Cerebellar cortex (tissue), 1 donor: ENCODE measurements at regions not wholly inside any gene's neighbourhood (a gene's known extent, or its start where the extent isn't known, plus 50 kb on each side); places are given as distances from the start of the nearest gene placed in this dataset.

Experiments
- DNase-seq: peaks from one replicate; pipeline ENCODE4 v3.0.0-alpha.2; 2015; ENCODE audit warnings: low spot score

DNA sequence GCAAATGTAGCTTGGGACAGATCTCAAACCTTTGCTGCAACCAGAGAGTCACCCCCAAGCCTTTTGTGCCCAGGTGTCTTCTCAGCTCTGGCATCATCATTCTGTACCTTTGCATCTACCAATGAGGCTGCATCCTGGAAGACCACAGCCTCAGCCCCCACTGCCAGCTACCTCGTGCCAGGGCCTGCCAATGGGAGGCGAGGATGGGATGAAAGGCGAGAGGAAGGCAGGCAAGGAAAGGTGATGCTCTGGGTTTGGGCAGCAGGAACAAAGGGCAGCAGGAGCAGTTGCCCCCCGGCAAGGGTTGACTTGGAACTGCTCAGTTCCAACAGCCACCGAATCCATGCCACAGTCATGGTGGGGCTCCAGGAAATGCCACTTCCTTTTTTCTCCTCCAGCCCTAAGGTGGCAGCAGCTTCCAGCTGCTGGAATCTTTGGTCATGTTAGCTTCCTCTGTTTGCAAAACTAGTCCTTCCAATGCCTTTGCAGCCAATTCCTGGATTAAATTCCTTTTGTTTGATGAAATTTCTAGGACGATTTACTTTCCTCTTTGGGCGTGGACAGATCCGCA lies 651.6 kb downstream of the NPHP4 start:
- DNase-seq = no peak

- DNase-seq = no peak
These were observed 653.8 kb downstream of the NPHP4 start for GRCh38 chr1:5338466-5338865.

GRCh38 chr1:5333291-5333690 lies 658.9 kb downstream of the NPHP4 start:
- DNase-seq = no peak

DNA sequence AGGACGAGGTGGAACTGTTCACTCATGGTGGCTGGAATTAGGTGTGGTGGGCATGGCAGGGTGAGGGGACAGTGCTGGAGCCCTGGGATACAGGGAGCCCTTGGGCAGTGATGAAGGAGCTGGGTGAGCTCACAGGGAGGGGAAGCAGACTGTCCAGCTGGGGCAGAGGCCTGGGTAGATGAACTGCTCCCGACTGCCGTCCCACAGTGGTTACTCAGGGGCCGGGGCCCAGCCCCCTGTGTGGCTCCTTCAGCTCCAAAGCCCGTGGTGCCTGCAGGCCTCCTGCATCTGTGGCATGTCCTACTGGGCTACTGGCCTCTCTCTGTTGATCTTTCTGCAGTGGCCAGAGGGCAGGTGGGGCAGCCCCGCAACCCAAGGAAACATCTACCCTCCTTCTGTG lies 661.1 kb downstream of the NPHP4 start:
- no peak for DNase-seq

GRCh38 chr1:5329068-5329739 lies 663.0 kb downstream of the NPHP4 start:
- no peak for DNase-seq

- DNase-seq = no peak
These were observed 667.3 kb downstream of the NPHP4 start for GRCh38 chr1:5324883-5325282.

DNA sequence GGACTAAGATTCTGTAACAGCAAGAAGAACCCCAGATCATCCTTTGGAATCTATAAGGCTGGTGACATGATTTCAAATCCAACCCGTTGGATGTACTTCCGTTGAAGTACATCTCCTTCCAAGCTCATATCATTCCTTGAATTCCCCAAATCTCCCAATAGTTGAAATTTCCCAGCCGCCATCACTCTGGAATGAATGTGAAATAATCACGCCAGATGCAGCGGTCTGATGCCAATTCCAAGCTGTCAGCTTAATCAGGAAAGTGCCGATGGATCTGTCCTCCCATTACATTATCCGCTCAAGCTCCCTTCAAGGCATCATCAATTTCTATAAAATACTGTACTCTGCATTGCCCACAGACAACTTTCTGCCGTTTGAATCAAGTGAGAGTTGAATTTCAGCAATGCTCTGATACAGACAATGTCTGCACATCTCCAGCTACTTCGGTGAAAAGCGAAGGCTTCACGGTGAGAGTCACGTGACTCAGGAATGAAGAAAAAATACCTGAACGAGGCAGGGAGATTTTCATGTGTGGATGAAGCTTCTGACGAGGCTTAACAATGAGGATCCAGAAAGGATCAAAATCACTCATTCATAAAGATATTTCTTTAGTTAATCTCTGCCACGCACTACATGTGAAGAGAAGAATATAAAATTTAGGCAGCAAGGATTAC lies 663.9 kb downstream of the AJAP1 start:
- DNase-seq = no peak

DNA sequence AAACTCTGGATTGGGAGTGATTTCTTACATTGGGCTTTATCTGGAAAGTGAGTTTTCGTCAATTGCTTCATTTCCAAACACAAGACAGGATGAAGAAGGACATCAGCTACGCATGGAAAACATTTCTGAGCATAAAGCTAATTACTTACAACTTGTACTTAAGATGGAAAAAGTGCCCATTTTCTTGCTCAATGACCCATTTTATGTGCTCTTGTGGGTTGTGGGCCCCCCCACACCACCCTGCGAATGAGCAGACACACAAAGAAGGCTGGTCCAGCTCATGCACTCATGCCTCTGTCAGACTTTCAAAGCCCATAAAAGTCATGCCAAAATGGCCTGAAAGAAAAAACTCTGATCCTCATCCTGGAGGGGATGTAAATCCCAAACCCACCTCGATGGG lies 663.0 kb downstream of the AJAP1 start:
- no peak for DNase-seq

DNA sequence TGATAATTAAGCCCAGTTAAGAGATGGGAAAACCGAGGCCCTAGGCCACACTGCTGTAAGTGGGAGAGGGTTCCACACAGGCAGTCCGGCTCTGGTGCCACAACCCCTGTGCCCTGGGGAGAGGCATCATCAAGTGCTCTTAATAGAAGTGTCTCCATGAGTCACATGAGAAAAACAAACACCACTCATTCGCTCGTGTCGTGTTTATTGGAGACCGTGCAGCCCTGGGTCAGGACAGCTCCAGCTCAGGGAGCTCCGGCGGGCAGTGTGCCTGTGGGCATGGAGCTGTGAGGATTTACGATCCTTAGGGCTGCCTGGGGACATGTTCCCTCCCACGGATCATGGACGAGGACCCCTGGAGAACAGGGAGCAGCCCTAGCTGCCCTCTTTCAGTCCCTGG lies 658.5 kb downstream of the AJAP1 start:
- no peak for DNase-seq

DNA sequence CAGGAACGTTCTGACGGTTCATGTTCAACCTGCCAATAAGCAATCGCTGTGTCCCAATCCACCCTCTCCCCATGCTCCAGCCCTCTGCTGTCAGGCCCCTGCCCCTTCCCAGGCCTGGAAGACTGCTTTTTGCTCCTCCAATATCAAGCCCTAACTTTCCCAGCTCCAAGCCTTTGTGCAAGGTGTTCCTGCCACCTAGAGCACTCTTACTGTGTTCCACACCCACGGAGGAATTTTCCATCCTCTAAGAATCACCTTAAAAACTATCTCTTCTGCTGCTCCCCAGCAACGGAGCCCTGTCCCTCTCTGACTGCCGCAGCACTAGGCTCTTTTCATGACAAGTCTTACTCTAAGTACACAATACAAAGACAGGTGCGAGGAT lies 657.9 kb downstream of the AJAP1 start:
- DNase-seq = no peak

- DNase-seq = no peak
These were observed 657.4 kb downstream of the AJAP1 start for GRCh38 chr1:5311634-5312292.

DNA sequence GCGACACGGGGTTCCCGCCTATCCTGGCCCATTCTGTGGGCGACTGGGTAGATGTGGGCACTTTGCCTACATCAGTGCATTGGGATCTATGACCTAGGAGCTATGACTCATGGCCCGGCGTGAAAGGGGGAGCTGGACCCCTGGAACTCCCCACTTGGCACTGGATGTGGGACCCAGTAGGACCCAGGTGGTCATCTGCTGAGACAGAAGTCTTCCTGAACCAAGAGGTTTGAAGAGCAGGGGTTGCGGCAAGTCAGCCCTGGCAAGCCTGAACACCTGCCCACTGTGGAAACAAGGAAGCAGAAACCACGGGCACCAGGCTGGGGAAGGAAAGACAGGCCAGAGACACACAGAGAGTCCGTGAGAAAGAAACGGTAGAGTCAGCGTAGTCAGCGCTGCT lies 656.7 kb downstream of the AJAP1 start:
- DNase-seq = no peak

DNA sequence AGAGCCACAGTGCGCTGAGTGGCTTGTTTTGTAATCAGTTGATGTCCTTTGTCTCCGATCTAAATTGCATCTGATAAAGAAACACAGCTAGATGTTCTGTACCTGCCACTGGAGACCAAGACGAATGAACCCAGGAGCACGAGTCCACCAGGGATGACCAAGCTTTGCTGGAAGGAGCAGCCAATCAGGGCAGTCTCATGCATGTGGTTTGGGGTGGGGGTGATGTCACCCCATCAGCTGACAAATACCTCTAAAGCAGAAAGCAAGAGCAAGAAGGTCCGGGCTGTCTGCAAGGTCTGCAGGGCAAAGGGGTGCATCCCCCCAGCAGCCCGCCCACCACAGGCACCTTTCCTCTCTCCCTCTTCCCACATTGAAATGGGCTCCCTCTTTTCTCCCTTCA lies 653.8 kb downstream of the AJAP1 start:
- no peak for DNase-seq

- DNase-seq = no peak
These were observed 650.3 kb downstream of the AJAP1 start for GRCh38 chr1:5304702-5305101.

GRCh38 chr1:5298376-5298775 lies 644.0 kb downstream of the AJAP1 start:
- no peak for DNase-seq

DNA sequence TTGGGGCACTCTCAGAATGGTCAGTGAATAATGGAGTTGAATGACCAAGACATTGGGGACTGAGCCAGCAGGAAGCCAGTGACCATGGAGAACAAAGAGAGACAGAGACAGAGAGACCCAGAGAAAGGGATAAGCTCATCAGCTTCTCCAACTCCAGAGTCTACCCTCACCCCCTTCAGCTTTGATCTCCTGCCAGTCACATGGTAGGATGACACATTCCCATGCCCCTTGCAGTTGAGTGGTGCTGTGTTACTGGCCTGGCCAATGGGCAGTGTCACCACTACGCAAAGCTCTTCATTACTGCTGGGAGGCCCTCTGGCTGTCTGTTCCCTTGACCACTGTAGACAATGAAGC lies 643.5 kb downstream of the AJAP1 start:
- no peak for DNase-seq

GRCh38 chr1:5297180-5297885 lies 642.9 kb downstream of the AJAP1 start:
- no peak for DNase-seq

DNA sequence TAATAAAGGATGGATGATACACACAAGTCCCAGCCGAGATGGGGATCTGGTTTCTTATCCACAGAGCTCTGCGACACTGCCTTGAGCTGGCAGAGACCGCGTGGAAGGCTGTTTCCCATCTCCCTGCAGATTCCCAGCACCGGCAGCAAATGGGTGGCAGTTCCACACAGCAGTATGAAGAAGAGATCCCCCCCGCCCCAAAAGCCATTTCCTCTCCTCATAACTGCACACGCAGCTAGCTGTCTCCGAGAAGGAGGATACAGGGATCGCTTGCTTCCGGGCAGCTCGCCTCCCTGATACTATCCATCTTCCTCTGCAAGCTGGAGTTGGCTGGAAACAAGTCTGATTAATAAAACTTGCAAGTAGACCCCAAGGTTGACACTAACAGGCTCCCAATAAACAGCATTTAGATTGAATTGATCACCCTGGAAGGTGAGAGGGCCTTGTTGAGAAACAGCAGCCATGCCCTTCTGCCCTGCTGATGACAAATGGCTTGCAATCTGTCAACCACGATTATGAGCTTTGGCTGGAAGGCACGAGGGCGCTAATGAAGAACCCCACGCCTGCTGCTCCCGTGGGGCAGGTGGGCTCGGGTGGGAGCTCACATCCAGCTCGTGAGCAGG lies 642.3 kb downstream of the AJAP1 start:
- DNase-seq = no peak

DNA sequence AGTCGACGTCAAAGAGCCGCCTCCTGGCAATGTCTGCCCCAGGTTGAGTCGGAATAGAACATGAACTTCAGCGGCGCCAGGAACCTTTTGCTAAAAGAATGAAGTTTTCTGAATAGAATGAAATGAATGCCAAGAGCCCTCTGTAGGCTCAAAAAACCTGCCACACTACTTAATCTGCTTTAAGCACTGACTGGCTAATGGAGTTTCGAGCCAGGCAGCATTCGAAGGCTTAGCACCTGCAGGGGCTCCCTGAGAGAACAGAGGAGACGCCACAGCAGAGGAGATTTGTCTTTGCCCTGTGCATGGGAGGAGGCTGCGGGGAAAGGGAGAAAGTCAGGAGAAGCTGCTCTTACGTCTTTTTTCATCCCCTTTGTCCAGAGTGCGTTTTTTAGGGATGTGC lies 641.7 kb downstream of the AJAP1 start:
- DNase-seq = no peak

DNA sequence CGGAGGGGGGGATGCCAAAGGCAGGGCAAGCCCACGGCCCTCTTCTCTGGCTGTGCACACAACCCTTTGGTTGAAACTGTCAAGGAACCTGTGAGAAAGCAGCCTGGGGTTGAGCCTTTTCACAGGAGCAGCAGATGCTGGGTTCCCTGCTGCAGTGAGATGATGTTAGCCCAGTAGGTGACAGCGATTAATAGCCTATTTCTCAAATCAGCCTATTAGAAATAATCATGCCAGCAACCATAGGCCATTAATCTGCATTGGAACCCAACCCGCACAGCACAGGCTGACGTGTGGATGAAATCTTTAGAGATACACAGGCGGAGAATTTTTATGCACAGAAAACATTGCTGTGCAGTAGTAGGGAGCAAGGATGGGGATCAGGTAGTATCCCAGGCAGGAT lies 637.5 kb downstream of the AJAP1 start:
- DNase-seq = no peak

GRCh38 chr1:5287178-5288150 lies 633.1 kb downstream of the AJAP1 start:
- DNase-seq = peak; percentile 55
